ENCODE measurements at regions not wholly inside any gene's neighbourhood (a gene's known extent, or its start where the extent isn't known, plus 50 kb on each side); places are given as distances from the start of the nearest gene placed in this dataset.

GRCh38 chr10:131001438-131001837 is 310.1 kb downstream of the TCERG1L start:
- H3K9ac ChIP-seq (ENCODE audit: extremely low read depth, insufficient read length, low read length), result no peak overlapping the region
- H3K18ac ChIP-seq (ENCODE audit: insufficient read length, low read depth, low read length), result no peak overlapping the region
- H3K4me2 ChIP-seq (ENCODE audit: insufficient read depth, insufficient read length, low read length), result no peak overlapping the region
- H4K8ac ChIP-seq (replicated peaks; ENCODE audit: insufficient read length, low read depth, low read length), result no peak overlapping the region
- H3T11ph ChIP-seq (ENCODE audit: low read length), result no peak overlapping the region
- H2BK5ac ChIP-seq (ENCODE audit: insufficient read length, low read length), result no peak overlapping the region
- no peaks in the 10 kb centered on the region for H3K9me3 ChIP-seq (ENCODE audit: control insufficient read depth, low read depth, low read length)
- H4K20me1 ChIP-seq (ENCODE audit: control insufficient read depth, insufficient read depth, insufficient read length), result no peaks in the 10 kb centered on the region
- H4K91ac ChIP-seq (ENCODE audit: insufficient read length, low read depth, low read length), result no peak overlapping the region
- H3K27ac ChIP-seq (ENCODE audit: insufficient read length, low read depth, low read length), result no peak overlapping the region
- H3K27ac Mint-ChIP-seq, result peak overlapping the region in 1 of 3 experiments; percentile 86; a peak in 1 of 7 replicates
- no peak overlapping the region for H3K56ac ChIP-seq (ENCODE audit: insufficient read length, low read depth, low read length)
- TF ChIP-seq CTCF (conservative IDR thresholded peaks at IDR 0.05), result no peak
- peaks cover 26% of the 10 kb centered on the region for H3K4me1 ChIP-seq (ENCODE audit: insufficient read depth, low read length)
- no peak overlapping the region for H2BK20ac ChIP-seq (ENCODE audit: low read depth, low read length, poor library complexity, severe bottlenecking)
- H2AK5ac ChIP-seq (ENCODE audit: insufficient read length, low read length), result no peak overlapping the region
- H3K27me3 Mint-ChIP-seq (ENCODE audit: low read depth), result peaks cover 5% of the 10 kb centered on the region
- no peak overlapping the region for H3K4ac ChIP-seq (ENCODE audit: low read depth, low read length)
- H2BK15ac ChIP-seq (ENCODE audit: low read depth, low read length), result no peak overlapping the region
- no peak overlapping the region; a peak in 1 of 5 replicates for H3K4me3 Mint-ChIP-seq
- no peak overlapping the region for H3K14ac ChIP-seq (ENCODE audit: insufficient read depth, low read length)
- no peaks in the 10 kb centered on the region for H3K79me1 ChIP-seq (ENCODE audit: insufficient read depth, low read depth, low read length, poor library complexity, severe bottlenecking)
- WGBS (ENCODE audit: extremely low coverage, insufficient read length, low lambda C conversion rate), result no CpG with 5 or more reads among the region's 9 CpGs
- DNase-seq, result no peak
- H3K27me3 ChIP-seq (ENCODE audit: insufficient read depth, low read length), result no peaks in the 10 kb centered on the region
- H2AFZ ChIP-seq (ENCODE audit: low read length), result no peak overlapping the region
- peaks cover 60 to 63% of the 10 kb centered on the region in 2 experiments for H3K4me1 Mint-ChIP-seq
- H2BK120ac ChIP-seq (ENCODE audit: low read depth, low read length, poor library complexity, severe bottlenecking), result no peak overlapping the region
- no peak overlapping the region for H2BK12ac ChIP-seq (ENCODE audit: insufficient read length, low read depth, low read length)
- H3K9me3 Mint-ChIP-seq, result peaks cover 15 to 20% of the 10 kb centered on the region in 2 experiments
- no peaks in the 10 kb centered on the region for H3K23me2 ChIP-seq (ENCODE audit: insufficient read length, low read depth, low read length, poor library complexity, severe bottlenecking)
- peaks cover 0 to 22% (median 11%) of the 10 kb centered on the region in 3 experiments; a peak in 5 of 7 replicates for H3K36me3 Mint-ChIP-seq (ENCODE audit: insufficient read depth in 1 of 3, low read depth in 3 of 3)
- no peak overlapping the region for H3K23ac ChIP-seq (ENCODE audit: insufficient read length, low read depth, low read length)
- H4K5ac ChIP-seq (ENCODE audit: insufficient read length, low read depth, low read length), result no peak overlapping the region
- no peaks in the 10 kb centered on the region for H3K79me2 ChIP-seq (ENCODE audit: insufficient read depth, low read length)

All from H9 (cell line).